GM21515 (cell line): ENCODE measurements at regions not wholly inside any gene's neighbourhood (a gene's known extent, or its start where the extent isn't known, plus 50 kb on each side); places are given as distances from the start of the nearest gene placed in this dataset.

ENCODE experiments used
- ATAC-seq: cut with Tn5 transposase; IDR thresholded peaks from one replicate; pipeline ENCODE4 v1.9.1; 2021; ENCODE audit not compliant: unreplicated experiment

GRCh38 chr14:97458661-97459579 lies 661.7 kb downstream of the VRK1 start:
- ATAC-seq, result no peak

GRCh38 chr14:97462081-97462480 lies 664.9 kb downstream of the VRK1 start:
- no peak for ATAC-seq

- ATAC-seq, result no peak
Observed at GRCh38 chr14:97468220-97468619, 671.0 kb downstream of the VRK1 start.

DNA sequence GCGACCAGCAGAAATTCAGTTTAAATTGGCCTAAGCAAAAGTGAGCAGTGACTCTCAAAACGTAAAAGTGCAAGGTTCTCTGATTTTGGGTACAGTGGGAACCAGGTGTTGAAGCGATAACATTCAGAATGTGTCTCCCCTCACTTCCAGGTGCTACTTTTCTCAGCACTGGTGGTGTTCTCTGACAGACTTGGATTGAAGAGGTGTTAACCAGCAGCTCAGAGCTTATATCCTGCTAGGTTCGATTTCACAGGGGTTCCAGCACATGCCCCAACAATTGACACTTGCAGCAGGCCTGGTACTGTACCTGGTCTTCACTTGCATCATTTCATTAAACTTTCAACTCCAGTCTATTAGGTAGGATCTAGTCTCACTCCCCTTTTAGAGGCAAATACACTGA lies 680.2 kb downstream of the VRK1 start:
- no peak for ATAC-seq

- no peak for ATAC-seq
Observed at GRCh38 chr14:97485201-97485600, 688.0 kb downstream of the VRK1 start.

DNA sequence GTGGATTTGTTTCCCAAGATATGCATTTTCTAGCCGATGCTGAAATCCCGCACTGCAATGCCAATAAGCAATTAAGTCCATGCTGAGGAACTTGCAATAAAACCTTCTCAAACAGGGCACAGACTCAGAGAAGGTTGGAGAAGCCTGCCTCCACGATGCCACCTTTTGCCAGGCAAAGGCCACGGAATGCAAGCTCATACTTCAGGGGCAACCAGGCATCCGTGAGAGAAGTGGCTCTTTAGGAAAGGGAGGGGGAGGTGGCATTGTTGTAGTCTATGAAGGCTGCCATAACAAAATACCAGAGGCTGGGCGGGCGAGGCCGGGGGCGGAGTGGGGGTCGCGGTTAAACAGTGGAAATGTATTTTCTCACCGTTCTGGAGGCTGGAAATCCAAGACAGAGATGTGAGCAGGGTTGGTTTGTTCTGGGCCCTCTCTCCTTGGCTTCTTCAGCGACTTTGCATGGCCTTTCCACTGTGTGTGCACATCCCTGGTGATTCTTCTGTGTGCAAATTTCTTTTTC lies 689.5 kb downstream of the VRK1 start:
- no peak for ATAC-seq

- no peak for ATAC-seq
Observed at GRCh38 chr14:97489750-97490149, 692.6 kb downstream of the VRK1 start.

DNA sequence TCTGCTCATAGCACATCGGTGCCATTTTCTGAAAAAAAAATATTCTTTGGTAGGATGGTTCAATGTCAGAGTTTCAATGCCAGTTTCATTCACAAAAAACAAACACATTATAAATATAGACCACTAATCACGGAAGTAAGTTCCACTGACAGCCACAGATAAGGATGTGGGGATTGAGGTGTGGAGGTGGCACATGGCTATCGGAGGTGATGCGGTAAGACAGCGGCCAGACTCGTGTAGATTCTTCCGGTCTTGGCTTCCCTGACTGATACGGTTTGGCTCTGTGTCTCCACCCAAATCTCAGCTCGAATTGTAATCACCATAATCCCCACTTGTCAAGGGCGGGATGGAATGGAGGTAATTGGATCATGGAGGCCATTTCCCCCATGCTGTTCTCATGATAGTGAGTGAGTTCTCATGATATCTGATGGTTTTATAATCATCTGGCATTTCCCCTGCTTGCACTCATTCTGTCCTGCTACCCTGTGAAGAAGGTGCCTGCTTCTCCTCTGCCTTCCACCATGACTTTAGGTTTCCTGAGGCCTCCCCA lies 693.4 kb downstream of the VRK1 start:
- no peak for ATAC-seq

DNA sequence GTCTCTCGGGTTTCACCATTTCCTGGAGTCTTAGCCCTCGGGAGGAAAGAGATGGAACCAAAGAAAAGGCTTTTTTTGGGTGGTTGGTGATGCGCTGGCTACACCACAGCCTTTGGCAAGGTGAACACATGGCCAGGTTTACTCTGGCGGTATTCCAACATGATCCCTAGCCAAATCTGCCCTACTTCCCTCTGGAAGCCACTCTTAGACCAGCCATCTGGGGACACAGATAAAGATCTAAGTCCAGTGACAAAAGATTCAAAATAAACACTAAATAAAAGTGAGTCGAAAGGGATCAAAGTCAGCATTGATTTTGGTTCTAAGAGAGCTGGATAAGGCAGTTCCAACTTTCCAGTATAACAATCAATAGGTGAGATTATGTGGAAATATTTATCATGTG lies 694.5 kb downstream of the VRK1 start:
- ATAC-seq, result no peak

- ATAC-seq, result no peak
Observed at GRCh38 chr14:97499790-97500481, 702.8 kb downstream of the VRK1 start.

- no peak for ATAC-seq
Observed at GRCh38 chr14:97506626-97507025, 709.4 kb downstream of the VRK1 start.

DNA sequence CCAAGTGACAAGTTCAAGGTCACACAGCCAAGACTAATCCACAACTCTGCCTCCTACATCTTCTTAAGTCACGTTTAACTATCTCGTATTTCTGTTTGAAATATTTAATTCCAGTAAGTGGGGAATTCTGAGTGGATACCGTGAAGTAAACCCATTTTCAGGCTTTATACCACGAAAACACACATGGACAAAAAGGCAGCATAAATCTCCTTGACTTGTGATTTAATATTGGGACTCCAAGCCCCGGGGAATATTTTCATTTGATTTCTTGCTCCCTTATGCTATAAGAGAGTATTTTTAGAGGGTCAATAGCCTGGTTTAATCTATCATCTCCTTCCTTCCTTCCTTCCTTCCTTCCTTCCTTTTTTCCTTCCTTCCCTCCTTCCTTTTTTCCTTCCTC lies 716.7 kb downstream of the VRK1 start:
- no peak for ATAC-seq

GRCh38 chr14:97517566-97518234 lies 720.5 kb downstream of the VRK1 start:
- ATAC-seq, result no peak

- ATAC-seq, result no peak
Observed at GRCh38 chr14:97523936-97524335, 726.8 kb downstream of the VRK1 start.

DNA sequence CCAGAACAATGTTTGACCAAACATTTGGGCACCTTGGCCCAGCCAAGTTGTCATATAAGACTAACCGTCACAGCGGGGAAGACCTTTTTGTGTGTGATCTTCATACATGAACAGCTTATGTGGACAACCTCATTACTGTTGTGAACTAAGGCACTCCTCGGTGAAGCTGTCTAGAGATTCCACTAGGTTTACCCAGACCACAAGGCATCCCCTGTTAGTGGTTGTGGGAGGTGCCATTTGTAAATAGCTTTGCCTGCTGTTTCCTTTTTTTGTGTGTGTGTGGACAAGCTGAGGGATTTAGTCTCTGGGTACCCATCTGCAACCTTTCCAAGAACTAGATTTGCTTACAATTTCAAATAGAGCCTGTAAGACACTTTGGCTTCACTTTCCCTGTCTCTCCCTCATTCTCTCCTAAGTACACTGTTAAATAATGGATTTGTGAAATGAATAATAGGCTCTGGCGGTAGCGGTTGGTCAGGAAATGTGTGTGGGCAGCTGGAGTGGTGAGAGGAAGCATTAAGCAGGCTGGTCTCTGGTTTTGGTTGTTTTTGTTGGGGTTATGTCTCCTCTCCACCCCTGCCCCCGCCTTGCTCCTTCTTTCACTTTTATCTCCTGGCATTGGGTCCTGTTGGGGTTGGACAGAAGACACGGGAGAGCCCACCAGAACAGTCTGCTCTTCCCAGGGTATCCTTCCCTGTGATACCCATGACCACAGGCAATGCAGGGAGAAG lies 727.6 kb downstream of the VRK1 start:
- ATAC-seq, result no peak

- ATAC-seq, result no peak
Observed at GRCh38 chr14:97527993-97528392, 730.8 kb downstream of the VRK1 start.

DNA sequence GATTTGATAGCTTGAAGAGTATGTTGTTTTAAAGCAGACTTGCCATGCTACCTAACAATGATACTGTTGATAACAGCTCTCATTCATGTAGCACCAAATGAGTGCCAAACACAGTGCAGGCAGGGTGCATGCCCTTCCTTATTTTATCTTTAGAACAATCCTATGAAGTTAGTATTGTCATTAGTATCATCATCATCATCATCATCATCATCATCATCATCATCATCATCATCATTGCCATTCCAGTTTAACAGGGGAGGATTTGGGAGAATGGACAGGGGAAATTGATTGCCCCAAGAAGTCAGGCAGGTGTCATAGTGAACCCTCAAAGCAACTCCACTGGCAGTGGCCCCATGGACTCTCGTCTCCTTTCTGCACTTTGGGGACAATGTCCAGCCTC lies 734.9 kb downstream of the VRK1 start:
- no peak for ATAC-seq

DNA sequence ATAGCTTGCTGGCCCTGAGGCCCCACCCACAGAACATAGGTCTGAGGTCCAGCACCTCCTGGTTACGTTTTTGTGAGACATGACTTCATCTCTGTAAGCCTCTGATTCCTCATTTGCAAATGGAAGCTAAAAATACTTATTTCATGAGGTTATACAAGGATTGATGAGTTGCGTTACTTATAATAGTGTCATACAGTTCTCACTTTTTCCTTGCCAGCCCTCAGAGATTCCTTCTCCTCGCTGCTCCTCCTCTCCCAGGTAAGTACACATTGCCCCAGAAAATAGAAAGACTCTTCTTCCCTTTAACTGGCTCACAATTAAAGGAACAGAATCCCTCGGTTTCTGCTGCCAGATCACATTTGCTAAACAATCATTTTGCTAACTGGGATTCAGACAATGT lies 739.2 kb downstream of the VRK1 start:
- no peak for ATAC-seq

- no peak for ATAC-seq
Observed at GRCh38 chr14:97538749-97539410, 741.7 kb downstream of the VRK1 start.

DNA sequence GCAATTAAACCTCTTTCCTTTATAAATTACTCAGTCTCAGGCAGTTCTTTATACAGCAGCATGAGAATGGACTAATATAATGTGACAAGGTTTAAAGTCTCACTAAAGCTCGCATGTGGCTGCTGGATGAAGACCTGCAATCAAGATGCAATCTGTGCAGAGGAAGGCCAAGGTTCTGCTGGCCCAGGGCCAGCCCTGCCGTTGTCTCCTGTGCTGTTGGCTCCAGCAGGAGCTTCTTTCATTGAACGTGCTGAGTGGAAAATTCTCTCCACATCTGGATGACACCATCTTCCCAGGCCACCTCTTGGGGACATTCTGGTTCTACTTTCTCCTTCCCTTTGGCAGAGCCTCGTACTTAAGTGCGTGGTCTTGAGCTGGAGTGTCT lies 742.2 kb downstream of the VRK1 start:
- ATAC-seq, result no peak
